Natural killer cell (primary cell): ENCODE measurements at regions not wholly inside any gene's neighbourhood (a gene's known extent, or its start where the extent isn't known, plus 50 kb on each side); places are given as distances from the start of the nearest gene placed in this dataset.

Source experiments
- ATAC-seq, 3 donors: fragments of 150-1000 bp in 2 of 3; fragments of 200-7000 bp in 1 of 3; cut with Tn5 transposase; 1 replicate in 1 of 3; 2 replicates in 2 of 3; pipeline ENCODE4 v1.10.0; 2021; ENCODE audit warnings: mild to moderate bottlenecking in 2 of 3, moderate library complexity in 2 of 3
- DNase-seq, 2 donors: peaks; one replicate each; pipeline versions ENCODE4 v3.0.0 to v3.0.0-alpha.2; 2013 to 2021; ENCODE audit warnings: mixed read lengths in 1 of 2
- H3K27ac ChIP-seq: one replicate; pipeline ENCODE4 v1.5.1; 2013; ENCODE audit warnings: mild to moderate bottlenecking, low read length
- H3K27me3 ChIP-seq: one replicate; pipeline ENCODE4 v1.6.1; 2013; ENCODE audit warnings: low read length; ENCODE audit not compliant: control insufficient read depth, insufficient read depth
- H3K36me3 ChIP-seq: one replicate; pipeline ENCODE4 v1.6.1; 2013; ENCODE audit warnings: low read length; ENCODE audit not compliant: control insufficient read depth, insufficient read depth
- H3K4me1 ChIP-seq: one replicate; pipeline ENCODE4 v1.6.1; 2013; ENCODE audit warnings: low read length; ENCODE audit not compliant: control insufficient read depth, insufficient read depth
- H3K4me3 ChIP-seq: one replicate; pipeline ENCODE4 v1.5.1; 2013; ENCODE audit warnings: low read length
- H3K9me3 ChIP-seq: one replicate; pipeline ENCODE4 v1.6.1; 2013; ENCODE audit warnings: low read length; ENCODE audit not compliant: control insufficient read depth, insufficient read depth
- H3K27ac Mint-ChIP-seq, 2 donors: one replicate each; pipeline ENCODE4 v1.8.0; 2022; ENCODE audit warnings: mild to moderate bottlenecking in 2 of 2, mixed read lengths in 2 of 2, moderate library complexity in 1 of 2
- H3K27me3 Mint-ChIP-seq, 2 donors: one replicate each; pipeline ENCODE4 v1.8.0; 2022; ENCODE audit warnings: low read depth in 2 of 2, mixed read lengths in 2 of 2
- H3K36me3 Mint-ChIP-seq: one replicate; pipeline ENCODE4 v1.8.0; 2022; ENCODE audit warnings: mixed read lengths
- H3K4me1 Mint-ChIP-seq, 2 donors: one replicate each; pipeline ENCODE4 v1.8.0; 2022; ENCODE audit warnings: mixed read lengths in 2 of 2
- H3K4me3 Mint-ChIP-seq: one replicate; pipeline ENCODE4 v1.8.0; 2022; ENCODE audit warnings: mild to moderate bottlenecking, moderate library complexity, mixed read lengths
- H3K9me3 Mint-ChIP-seq, 2 donors: one replicate each; pipeline ENCODE4 v1.8.0; 2022; ENCODE audit warnings: mixed read lengths in 2 of 2
- WGBS: methylation state at CpG from one replicate; pipeline ENCODE4 v1.1.7; 2013; ENCODE audit warnings: missing lambda C conversion rate; ENCODE audit not compliant: insufficient coverage; 5-methylcytosine and 5-hydroxymethylcytosine counted together
- intact Hi-C: fragments of 100-400 bp; cut with micrococcal nuclease; formaldehyde crosslinking; loops from one replicate; pipeline ENCODE4 v1.14.2; 2022
- TF ChIP-seq, protein P1 (sequence below): fragments of 200-600 bp; IDR thresholded peaks from one replicate; pipeline ENCODE4 v1.8.0; 2022; ENCODE audit warnings: antibody characterized with exemption

DNA sequence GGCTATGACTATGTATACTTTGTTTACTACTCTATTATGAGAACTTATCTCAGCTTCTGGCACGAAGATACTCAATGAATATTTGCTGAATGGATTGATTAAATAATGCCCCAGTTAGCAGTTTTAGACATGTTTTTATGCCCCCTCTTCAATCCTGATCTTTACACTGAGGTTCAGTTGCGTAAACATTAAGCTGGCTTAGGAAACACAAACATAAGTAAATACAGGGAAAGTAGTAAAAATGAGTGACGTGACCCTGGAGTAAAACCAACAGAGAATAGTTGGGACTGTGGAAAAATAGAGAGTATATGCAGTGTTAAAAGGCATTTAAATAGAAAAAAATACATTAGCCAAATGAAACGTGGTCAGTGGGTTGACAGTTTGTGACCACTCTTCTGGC is 387.0 kb upstream of the ACTRT1 start:
- Mint-ChIP-seq H3K27ac (no peak overlapping the region), H3K36me3 (no peaks in the 10 kb centered on the region), H3K9me3 (peaks cover 0 to 3% of the 10 kb centered on the region in 2 donors), H3K4me1 (no peaks in the 10 kb centered on the region), H3K27me3 (no peaks in the 10 kb centered on the region), H3K4me3 (no peak overlapping the region)
- intact Hi-C loops: no loop called here
- no peak overlapping the region for H3K27ac ChIP-seq
- TF ChIP-seq, protein P1, sequence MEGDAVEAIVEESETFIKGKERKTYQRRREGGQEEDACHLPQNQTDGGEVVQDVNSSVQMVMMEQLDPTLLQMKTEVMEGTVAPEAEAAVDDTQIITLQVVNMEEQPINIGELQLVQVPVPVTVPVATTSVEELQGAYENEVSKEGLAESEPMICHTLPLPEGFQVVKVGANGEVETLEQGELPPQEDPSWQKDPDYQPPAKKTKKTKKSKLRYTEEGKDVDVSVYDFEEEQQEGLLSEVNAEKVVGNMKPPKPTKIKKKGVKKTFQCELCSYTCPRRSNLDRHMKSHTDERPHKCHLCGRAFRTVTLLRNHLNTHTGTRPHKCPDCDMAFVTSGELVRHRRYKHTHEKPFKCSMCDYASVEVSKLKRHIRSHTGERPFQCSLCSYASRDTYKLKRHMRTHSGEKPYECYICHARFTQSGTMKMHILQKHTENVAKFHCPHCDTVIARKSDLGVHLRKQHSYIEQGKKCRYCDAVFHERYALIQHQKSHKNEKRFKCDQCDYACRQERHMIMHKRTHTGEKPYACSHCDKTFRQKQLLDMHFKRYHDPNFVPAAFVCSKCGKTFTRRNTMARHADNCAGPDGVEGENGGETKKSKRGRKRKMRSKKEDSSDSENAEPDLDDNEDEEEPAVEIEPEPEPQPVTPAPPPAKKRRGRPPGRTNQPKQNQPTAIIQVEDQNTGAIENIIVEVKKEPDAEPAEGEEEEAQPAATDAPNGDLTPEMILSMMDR: no peak
- H3K27me3 ChIP-seq: no peaks in the 10 kb centered on the region
- no peaks in the 10 kb centered on the region for H3K9me3 ChIP-seq
- DNase-seq: no peak
- ATAC-seq: no peak
- no peaks in the 10 kb centered on the region for H3K36me3 ChIP-seq
- WGBS: 90% methylated on average over 2 of the region's 4 CpGs
- H3K4me1 ChIP-seq: no peaks in the 10 kb centered on the region
- no peak overlapping the region for H3K4me3 ChIP-seq

DNA sequence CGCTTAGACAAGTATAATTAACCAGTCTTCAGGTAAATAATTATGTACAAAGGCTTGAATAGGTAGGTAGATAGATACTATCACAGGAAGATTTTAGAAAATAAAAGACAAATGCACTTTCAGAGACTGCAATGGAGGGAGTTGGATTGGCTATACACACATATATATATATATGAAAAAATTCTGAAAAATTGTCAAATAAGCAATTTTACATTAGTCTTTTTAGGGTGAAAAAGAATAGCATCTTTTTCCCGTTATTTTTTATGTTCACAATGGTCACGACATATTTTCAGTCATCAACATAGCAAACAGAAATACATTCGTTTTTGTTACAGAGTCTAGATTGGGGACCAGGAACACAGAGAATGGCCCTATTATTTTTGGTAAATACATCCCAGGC is 385.9 kb upstream of the ACTRT1 start:
- peaks cover 0 to 3% of the 10 kb centered on the region in 2 donors for H3K9me3 Mint-ChIP-seq
- no peak for ATAC-seq

DNA sequence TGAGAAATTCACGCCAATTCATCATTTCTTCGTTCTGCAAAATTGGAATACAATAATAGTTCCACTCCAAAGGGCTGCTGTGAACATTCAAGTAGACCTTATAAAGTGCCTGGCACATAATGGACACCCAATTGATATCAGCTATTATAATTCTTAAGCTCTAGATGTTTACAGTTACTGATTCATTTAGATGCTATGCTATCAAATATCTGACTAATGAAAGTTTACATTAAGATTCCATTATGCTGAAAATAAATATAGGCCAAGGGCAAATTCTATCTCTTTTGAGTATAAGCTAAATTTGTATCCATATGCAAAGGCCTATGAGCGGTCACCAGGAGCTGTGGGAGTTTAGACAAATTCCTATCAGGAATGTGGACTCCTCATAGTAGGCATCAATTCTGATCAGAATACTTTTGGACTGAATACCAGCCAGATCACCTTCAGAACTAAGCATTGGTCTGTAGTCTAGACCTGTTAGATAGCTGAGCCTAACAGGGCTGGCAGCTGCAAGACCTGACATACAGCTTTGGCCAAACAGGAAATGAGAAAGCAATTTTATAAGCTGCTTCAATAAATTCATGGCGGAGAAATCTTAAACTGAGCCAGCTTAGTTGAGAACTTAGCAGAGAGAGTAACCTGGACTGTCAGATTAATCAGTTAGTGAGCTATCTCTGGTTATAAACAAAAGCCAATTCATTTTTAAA is 384.3 kb upstream of the ACTRT1 start:
- Mint-ChIP-seq H3K27ac (no peak overlapping the region), H3K27me3 (no peaks in the 10 kb centered on the region), H3K4me1 (no peaks in the 10 kb centered on the region), H3K36me3 (no peaks in the 10 kb centered on the region), H3K9me3 (peaks cover 0 to 6% of the 10 kb centered on the region in 2 donors), H3K4me3 (no peak overlapping the region)
- TF ChIP-seq, protein P1: no peak
- intact Hi-C loops: no loop called here
- WGBS: 70% methylated on average over 4 of the region's 4 CpGs
- ATAC-seq (no peak), DNase-seq (no peak)
- H3K9me3 ChIP-seq: no peaks in the 10 kb centered on the region
- H3K4me1 ChIP-seq: no peaks in the 10 kb centered on the region
- H3K27me3 ChIP-seq: no peaks in the 10 kb centered on the region
- no peaks in the 10 kb centered on the region for H3K36me3 ChIP-seq
- no peak overlapping the region for H3K4me3 ChIP-seq
- H3K27ac ChIP-seq: no peak overlapping the region

More for the DNA sequence above, 385.9 kb upstream of the ACTRT1 start:
- H3K4me1 ChIP-seq: no peaks in the 10 kb centered on the region
- H3K27ac ChIP-seq: no peak overlapping the region
- no peaks in the 10 kb centered on the region for H3K36me3 ChIP-seq
- H3K4me1 Mint-ChIP-seq: no peaks in the 10 kb centered on the region
- WGBS: 85% methylated on average over 2 of the region's 4 CpGs
- no peaks in the 10 kb centered on the region for H3K9me3 ChIP-seq
- no peak overlapping the region for H3K27ac Mint-ChIP-seq
- TF ChIP-seq, protein P1: no peak
- no peaks in the 10 kb centered on the region for H3K27me3 Mint-ChIP-seq
- no peak overlapping the region for H3K4me3 Mint-ChIP-seq
- H3K4me3 ChIP-seq: no peak overlapping the region
- H3K27me3 ChIP-seq: no peaks in the 10 kb centered on the region
- intact Hi-C loops: no loop called here
- no peak for DNase-seq
- H3K36me3 Mint-ChIP-seq: no peaks in the 10 kb centered on the region

DNA sequence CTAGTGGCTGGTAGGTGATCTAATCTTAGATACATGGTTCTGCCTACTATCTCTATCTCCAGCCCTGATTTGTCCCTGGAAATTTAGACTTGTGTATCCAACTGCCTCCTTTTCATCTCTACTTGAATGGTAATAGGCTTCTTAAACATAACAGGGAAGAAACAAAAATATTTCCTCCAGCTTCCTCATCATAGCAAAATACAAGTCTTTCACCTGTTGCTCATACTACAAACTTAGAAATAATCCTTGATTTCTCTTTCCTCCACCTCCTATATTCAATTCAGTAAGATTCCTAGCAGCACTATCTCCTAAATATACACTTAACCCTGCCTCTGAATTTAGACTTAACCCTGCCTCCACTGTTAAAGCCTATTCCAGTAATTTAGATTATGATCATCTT is 373.3 kb upstream of the ACTRT1 start:
- peaks cover 2 to 6% of the 10 kb centered on the region in 2 donors for H3K9me3 Mint-ChIP-seq
- H3K36me3 ChIP-seq: no peaks in the 10 kb centered on the region

More for the DNA sequence above, 373.3 kb upstream of the ACTRT1 start:
- Histone ChIP-seq H3K4me1 (no peaks in the 10 kb centered on the region), H3K27ac (no peak overlapping the region), H3K9me3 (no peaks in the 10 kb centered on the region), H3K27me3 (no peaks in the 10 kb centered on the region), H3K4me3 (no peak overlapping the region)
- Mint-ChIP-seq H3K36me3 (no peaks in the 10 kb centered on the region), H3K27ac (no peak overlapping the region), H3K27me3 (no peaks in the 10 kb centered on the region), H3K4me1 (no peaks in the 10 kb centered on the region), H3K4me3 (no peak overlapping the region)
- ATAC-seq: no peak
- intact Hi-C loops: no loop called here
- no peak for DNase-seq
- TF ChIP-seq, protein P1: no peak
